ENCODE measurements at regions not wholly inside any gene's neighbourhood (a gene's known extent, or its start where the extent isn't known, plus 50 kb on each side); places are given as distances from the start of the nearest gene placed in this dataset.

GRCh38 chrX:139293991-139294390, 236.5 kb upstream of the F9 start:
- TF ChIP-seq, protein P1, sequence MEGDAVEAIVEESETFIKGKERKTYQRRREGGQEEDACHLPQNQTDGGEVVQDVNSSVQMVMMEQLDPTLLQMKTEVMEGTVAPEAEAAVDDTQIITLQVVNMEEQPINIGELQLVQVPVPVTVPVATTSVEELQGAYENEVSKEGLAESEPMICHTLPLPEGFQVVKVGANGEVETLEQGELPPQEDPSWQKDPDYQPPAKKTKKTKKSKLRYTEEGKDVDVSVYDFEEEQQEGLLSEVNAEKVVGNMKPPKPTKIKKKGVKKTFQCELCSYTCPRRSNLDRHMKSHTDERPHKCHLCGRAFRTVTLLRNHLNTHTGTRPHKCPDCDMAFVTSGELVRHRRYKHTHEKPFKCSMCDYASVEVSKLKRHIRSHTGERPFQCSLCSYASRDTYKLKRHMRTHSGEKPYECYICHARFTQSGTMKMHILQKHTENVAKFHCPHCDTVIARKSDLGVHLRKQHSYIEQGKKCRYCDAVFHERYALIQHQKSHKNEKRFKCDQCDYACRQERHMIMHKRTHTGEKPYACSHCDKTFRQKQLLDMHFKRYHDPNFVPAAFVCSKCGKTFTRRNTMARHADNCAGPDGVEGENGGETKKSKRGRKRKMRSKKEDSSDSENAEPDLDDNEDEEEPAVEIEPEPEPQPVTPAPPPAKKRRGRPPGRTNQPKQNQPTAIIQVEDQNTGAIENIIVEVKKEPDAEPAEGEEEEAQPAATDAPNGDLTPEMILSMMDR (conservative IDR thresholded peaks at IDR 0.05): no peak
- no peak for TF ChIP-seq EZH2 (IDR thresholded peaks at IDR 0.05; ENCODE audit: low read depth)
